GM12892 (cell line): ENCODE measurements at regions not wholly inside any gene's neighbourhood (a gene's known extent, or its start where the extent isn't known, plus 50 kb on each side); places are given as distances from the start of the nearest gene placed in this dataset.

Experiments
- DNase-seq: peaks from one replicate; pipeline ENCODE4 v3.0.0; 2011; ENCODE audit not compliant: insufficient read length
- FAIRE-seq: peaks from 2 replicates; lab custom pipeline; 2011; peaks lifted over from hg19 to GRCh38; lab: Jason Lieb, UNC
- POLR2A ChIP-seq: IDR thresholded peaks from 2 replicates; pipeline ENCODE4 v1.6.1; 2011; ENCODE audit warnings: low read depth, low read length, control low read depth
- POLR2AphosphoS5 ChIP-seq: IDR thresholded peaks from 2 replicates; pipeline ENCODE4 v1.6.1; 2011; ENCODE audit warnings: low read depth, low read length, control low read depth
- TAF1 ChIP-seq: IDR thresholded peaks from 2 replicates; pipeline ENCODE4 v1.6.1; 2011; ENCODE audit warnings: low read depth, mild to moderate bottlenecking, control low read depth, low read length, borderline replicate concordance

GRCh38 chr2:567865-568638 lies 109.2 kb downstream of the TMEM18 start:
- TF ChIP-seq POLR2A (no peak), POLR2AphosphoS5 (no peak), TAF1 (no peak)
- FAIRE-seq: no peak
- DNase-seq: no peak

GRCh38 chr2:567496-567864 lies 109.7 kb downstream of the TMEM18 start:
- TF ChIP-seq POLR2AphosphoS5: no peak
- TF ChIP-seq TAF1: no peak
- no peak for TF ChIP-seq POLR2A
- DNase-seq (no peak), FAIRE-seq (no peak)

GRCh38 chr2:566379-567313 lies 110.6 kb downstream of the TMEM18 start:
- no peak for DNase-seq
- FAIRE-seq: no peak
- no peak for TF ChIP-seq POLR2A
- no peak for TF ChIP-seq POLR2AphosphoS5
- no peak for TF ChIP-seq TAF1

GRCh38 chr2:564471-565181 lies 112.6 kb downstream of the TMEM18 start:
- FAIRE-seq (no peak), DNase-seq (no peak)
- TF ChIP-seq TAF1 (no peak), POLR2AphosphoS5 (no peak), POLR2A (no peak)

GRCh38 chr2:563512-563911 lies 113.7 kb downstream of the TMEM18 start:
- TF ChIP-seq POLR2AphosphoS5 (no peak), TAF1 (no peak), POLR2A (no peak)
- FAIRE-seq: no peak
- no peak for DNase-seq

- FAIRE-seq: no peak
- no peak for TF ChIP-seq POLR2AphosphoS5
- DNase-seq: no peak
These were observed 114.5 kb downstream of the TMEM18 start for GRCh38 chr2:562391-563364.

- DNase-seq (no peak), FAIRE-seq (no peak)
- TF ChIP-seq POLR2A: no peak
- no peak for TF ChIP-seq POLR2AphosphoS5
- TF ChIP-seq TAF1: no peak
These were observed 118.3 kb downstream of the TMEM18 start for GRCh38 chr2:558879-559278.

- no peak for TF ChIP-seq TAF1
- no peak for TF ChIP-seq POLR2AphosphoS5
- no peak for TF ChIP-seq POLR2A
- FAIRE-seq (no peak), DNase-seq (no peak)
These were observed 118.9 kb downstream of the TMEM18 start for GRCh38 chr2:558302-558642.

- DNase-seq (no peak), FAIRE-seq (peak; percentile 67)
- TF ChIP-seq POLR2A: no peak
- no peak for TF ChIP-seq POLR2AphosphoS5
- no peak for TF ChIP-seq TAF1
These were observed 119.4 kb downstream of the TMEM18 start for GRCh38 chr2:557635-558301.

- DNase-seq (no peak), FAIRE-seq (no peak)
- TF ChIP-seq POLR2AphosphoS5: no peak
- TF ChIP-seq TAF1: no peak
- no peak for TF ChIP-seq POLR2A
These were observed 120.7 kb downstream of the TMEM18 start for GRCh38 chr2:556485-556884.
